ENCODE measurements at regions not wholly inside any gene's neighbourhood (a gene's known extent, or its start where the extent isn't known, plus 50 kb on each side); places are given as distances from the start of the nearest gene placed in this dataset.

DNA sequence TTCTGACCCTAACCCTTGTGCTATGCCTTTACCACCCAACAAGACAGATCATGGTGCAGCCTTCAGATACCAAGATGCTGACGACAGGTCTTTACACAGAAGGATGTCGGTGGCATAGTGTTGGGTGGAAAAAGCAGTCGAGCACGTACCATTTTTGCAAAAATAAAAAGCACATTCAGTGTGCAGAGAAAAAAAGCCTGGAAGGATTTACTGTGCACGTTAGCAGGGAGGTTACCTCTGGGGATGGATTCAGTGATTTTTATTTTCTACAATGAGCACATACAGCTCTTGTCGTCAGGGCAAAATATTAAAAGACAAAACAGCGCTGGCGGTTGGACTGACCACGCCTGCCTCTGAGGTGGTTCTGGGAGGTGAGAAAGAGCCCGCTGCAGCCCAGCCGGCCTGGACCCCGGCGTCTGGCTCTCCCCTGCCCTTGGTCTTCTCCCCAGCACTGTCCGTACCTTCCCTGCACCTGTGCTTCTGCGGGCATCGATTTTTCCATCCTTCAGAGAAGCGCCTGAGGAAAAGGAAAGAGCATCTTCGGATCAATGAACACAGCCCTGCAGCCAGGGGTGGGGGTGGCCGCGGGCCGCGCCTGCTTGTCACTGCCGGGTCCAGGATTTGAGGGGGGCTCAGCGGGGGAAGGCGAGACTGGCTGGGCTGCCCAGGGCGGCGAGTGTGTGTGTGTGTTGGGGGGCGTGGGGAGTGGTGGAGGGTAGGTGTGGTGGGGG lies 200.0 kb upstream of the IER5L start:
- no peak for DNase-seq

DNA sequence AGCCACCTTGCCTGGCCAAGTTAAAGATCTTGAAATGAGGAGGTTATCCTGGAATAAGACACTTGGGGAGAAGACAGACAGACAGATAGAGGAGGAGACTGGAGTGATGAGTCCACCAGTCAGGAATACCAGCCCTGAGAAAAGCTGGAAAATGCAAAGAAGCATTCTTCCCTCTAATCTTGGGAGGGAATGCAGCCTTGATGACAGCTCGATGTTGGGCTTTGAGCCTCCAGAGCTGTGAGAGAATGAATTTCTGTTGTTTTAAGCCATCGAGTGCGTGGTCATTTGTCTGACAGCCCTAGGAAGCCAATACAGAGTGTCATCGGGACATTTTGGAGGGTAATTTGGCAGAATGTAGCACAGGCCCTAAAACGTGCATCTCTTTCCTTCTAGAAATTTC lies 199.1 kb upstream of the IER5L start:
- no peak for DNase-seq

DNA sequence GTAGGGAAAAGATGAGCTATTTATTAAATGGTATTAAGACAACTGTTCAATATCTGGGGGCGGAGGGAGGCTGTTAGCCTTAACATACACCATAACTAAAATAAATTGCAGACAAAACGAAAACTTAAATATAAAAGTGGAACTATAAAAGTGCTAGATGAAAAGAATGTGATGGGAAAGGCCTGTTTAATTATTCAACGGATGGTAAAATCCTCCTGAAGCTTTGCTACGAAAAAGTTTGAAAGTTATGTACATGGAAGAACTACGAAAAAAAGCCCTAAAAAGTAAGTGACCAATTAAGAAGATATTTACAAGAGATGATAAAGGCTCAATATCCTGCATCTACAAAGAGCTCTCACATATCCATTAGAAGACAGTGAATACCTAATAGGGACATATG lies 197.8 kb upstream of the IER5L start:
- DNase-seq, result no peak

DNA sequence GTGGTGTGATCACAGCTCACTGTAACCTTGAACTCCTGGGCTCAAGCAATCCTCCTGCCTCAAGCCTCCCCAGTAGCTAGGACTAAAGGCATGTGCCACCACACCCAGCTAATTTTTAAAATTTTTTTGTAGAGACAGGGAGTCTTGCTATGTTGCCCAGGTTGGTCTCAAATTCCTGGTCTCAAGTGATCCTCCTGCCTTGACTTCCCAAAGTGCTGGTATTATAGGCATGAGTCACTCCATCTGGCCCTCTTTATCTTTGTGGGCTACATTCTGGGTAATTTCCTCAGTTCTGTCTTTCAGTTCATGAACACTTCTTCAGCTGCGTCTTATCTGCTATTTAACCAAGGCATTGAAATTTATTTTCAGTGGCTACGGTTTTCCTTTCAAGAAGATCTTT lies 196.6 kb upstream of the IER5L start:
- no peak for DNase-seq

DNA sequence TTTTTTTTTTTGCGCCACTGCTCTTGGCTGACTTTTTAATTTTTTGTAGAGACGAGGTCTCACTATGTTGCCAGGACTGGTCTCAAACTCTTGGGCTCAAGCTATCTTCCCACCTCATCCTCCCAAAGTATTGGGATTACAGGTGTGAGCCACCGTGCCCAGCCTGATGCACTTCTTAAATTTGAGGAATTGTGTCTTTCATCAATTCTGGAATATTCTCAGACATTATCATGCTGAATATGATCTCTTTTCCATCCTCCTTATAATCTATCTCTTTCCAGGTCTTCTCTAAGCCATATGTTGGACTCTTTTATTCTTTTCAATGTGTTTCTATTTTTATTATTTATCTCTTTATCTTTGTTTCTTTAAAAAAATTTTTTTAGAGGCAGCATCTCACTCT lies 196.2 kb upstream of the IER5L start:
- no peak for DNase-seq

DNA sequence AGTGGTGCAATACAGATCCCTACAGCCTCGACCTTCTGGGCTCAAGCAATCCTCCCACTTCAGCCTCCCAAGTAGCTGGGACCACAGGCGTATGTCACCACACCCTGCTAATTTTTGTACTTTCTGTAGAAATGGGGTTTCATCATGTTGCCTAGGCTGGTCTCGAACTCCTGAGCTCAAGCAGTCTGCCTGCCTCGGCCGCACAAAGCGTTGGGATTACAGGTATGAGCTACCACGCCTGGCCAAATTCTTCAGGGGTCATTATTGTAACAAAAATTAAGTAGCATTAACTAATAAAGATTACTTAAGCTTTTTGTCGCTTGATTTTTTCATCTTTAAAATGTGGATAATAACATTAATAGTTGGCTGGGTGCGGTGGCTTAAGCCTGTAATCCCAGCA lies 195.3 kb upstream of the IER5L start:
- DNase-seq, result no peak

DNA sequence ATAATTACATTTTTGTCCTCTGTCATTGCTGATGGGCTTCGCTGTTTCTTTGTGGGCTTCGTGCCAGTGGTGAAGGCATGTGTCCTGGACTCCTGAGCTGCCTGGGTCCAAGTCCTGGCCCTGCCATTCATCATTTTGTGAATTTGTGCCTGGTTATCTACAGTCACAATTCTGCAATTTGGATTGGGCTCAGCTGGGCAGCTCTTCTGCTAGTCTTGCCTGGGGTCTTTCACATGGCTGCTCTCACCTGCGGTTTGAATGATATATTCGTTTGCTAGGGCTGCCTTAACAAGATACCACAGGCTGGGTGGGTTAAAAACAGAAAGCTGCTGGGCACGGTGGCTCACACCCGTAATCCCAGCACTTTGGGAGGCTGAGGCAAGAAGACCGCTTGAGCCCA lies 192.7 kb upstream of the IER5L start:
- DNase-seq, result no peak

DNA sequence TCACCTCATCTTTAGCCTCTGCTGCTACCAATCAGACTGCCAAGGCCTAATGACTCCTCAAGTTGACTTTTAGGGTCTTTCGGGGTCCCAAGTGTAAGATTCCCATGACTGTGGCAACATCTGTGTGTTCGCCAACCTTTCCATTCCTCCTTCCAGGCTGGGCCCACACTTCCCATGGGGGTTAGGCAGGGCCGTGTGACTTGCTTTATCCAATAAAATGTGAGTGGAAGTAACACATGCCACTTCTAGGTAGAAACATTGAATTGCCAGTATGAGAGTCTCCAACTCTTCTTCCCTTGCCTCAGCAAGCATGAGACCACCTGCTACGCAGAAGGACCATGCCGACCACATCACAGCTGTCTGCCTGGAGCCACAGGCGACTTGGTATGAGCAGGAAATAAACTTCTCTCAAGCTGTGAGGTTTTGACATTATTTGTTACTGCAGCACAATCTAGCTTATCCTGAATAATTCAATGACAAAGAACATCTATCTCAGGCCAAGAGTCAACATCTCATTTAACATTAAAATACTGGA lies 190.4 kb upstream of the IER5L start:
- no peak for DNase-seq

DNA sequence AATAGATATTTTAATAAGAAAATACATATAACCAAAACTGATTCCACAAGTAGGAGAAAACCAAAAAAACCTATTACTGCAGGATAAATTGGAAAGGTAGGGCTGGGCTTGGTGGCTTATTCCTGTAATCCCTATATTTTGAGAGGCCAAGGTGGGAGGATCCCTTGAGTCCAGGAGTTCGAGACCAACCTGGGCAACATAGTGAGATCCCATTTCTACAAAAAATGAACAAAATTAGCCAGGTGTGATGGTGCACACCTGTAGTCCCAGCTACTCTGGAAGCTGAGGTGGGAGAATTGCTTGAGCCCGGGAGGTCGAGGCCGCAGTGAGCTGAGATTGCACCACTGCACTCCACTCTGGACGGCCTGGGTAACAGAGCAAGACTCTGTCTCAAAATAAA lies 189.2 kb upstream of the IER5L start:
- no peak for DNase-seq

DNA sequence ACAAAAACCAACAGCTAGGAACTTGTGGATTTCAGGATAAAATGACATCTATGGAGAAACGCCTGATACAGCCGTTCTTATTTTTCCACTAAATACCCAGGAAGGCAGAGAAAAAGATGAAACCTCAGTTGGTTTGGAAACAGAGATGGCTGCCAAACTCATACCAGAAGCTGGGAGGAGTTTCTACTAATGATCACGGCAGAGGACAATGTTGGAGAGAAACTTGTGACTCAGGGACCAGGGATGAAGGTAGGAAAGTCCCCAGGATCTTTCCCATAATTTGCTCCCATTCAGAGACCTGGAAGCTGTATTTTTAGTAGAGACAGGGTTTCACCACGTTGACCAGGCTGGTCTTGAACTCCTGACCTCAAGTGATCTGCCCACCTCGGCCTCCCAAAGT lies 187.1 kb upstream of the IER5L start:
- no peak for DNase-seq

DNA sequence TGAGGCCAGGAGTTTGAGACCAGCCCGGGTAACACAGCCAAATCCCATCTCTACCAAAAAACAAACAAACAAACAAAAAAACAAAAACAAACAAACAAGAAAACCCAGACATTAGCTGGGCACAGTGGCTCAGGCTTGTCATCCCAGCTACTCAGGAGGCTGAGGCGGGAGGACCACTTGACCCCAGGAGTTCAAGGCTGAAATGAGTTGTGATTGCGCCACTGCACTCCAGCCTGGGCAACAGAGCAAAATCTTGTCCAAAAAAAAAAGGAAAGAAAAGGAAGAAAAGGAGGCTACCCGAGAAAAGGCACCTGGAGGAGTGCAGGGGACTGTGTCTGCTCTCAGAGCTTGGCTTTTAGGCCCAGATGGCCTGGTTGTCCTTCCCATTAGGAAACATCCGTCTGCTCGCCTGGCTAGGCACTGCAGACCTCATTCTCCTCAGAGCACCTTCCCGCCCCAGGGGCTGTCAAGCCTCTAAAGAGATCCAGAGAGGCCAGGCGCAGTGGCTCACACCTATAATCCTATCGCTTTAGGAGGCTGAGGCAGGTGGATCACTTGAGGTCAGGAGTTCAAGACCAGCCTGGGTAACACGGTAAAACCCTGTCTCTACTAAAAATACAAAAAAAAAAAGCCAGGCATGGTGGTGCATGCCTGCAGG lies 185.3 kb upstream of the IER5L start:
- no peak for DNase-seq

DNA sequence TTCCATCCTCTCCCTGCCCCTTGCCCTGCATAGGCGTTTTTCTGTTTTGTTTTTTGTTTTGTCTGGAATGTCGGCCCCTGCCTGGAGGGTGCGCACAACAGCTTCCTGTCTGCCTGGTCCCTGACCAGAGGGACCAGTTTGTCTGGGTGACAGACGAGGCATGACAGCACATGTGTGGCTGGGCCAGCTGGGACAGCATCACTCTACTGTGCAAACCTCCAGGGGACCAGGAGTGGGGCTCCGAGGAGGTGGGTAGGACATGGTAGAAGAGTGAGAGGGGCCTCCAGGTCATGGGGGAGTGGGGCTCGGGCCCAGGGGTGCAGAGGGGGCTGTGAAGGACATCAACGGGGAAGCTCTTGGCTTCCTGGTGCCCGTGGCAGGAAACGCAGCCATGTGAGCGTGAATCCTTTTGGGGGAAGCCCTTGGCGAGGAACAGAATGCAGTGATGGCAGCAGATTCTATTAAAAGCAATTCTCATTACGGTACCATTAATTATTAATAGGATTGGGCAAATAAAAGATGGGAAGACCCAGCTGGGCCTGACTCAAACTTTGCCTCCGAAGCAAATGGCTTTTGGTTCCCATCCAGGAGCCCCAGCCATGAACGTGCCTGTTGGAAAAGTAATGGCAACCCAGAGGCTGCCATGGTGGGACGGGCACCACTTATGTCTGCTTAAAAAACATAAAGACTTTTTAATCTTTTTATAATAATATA lies 184.4 kb upstream of the IER5L start:
- DNase-seq, result no peak

DNA sequence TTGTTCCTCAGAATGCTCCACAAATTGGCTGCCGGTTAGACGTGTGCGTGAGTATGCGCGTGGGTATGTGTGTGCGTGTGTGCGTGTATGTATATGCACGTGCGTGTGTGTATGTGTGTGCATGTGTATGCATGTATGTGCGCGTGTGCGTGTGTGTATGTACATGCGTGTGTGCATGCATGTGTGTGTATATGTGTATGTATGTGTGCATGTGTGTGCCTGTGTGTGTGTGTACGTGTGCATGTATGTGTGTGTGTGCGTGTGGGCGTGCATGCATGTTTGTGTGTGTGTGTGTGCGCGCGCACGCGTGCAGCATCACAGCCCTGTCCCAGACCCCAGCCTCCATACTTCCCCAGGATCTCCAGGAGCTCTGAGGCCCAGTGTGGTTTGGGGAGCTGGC lies 183.1 kb upstream of the IER5L start:
- DNase-seq, result no peak

DNA sequence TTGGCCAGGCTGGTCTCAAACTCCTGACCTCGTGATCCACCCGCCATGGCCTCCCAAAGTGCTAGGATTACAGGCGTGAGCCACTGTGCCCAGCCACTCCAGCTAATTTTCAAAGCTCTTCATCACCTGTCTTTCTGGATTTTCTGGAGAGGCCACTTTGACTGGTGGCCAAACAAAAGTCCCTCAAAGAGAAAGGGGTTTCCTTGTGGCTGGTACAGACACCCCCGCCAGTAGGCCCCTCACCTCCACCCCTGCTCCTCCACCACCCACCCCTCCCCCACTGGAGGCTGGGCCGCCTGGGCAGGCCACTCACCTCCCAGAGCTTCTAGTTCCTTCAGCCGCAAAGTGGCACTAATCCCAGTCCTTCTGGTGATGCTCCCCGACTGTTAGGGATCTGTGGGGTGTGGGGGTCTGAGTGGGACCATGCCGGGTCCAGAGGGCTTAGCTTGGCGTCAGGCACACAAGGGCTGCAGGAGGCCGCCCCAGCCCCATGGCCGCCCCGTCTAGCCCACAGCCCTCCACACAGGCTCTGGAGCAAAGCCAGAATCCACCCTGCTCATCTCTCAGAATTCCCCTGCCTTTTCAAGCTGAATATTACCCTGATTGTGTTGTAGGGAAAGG lies 182.0 kb upstream of the IER5L start:
- DNase-seq, result no peak

DNA sequence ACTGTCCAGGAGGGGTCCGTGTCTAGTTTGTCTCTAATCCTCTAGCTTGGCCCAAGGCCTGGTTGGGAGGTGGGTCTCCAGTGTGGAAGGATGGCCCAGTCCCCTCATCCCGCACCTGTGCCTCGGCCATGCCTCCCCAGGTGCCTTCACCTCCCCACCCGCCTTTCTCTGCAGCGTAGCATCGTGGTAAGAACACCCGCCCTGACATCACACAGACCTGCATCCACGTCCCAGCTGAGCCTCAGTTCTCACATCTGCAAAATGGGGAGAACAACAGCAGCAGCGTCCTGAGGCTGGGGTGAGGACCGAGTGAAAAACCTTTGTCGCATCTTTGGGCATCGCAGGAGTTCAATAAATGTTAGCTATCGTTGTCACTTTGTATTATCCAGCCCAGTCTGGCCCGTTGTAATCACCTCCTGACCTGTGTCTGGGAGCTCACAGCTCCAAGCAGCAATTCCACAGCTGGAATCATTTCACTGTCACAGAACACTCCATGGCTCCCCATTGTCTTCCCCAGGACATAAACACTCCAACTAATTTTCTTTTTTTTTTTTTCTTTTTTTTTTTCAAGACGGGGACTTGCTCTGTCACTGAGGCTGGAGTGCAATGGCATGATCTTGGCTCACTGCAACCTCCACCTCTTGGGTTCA lies 181.2 kb upstream of the IER5L start:
- DNase-seq, result no peak

DNA sequence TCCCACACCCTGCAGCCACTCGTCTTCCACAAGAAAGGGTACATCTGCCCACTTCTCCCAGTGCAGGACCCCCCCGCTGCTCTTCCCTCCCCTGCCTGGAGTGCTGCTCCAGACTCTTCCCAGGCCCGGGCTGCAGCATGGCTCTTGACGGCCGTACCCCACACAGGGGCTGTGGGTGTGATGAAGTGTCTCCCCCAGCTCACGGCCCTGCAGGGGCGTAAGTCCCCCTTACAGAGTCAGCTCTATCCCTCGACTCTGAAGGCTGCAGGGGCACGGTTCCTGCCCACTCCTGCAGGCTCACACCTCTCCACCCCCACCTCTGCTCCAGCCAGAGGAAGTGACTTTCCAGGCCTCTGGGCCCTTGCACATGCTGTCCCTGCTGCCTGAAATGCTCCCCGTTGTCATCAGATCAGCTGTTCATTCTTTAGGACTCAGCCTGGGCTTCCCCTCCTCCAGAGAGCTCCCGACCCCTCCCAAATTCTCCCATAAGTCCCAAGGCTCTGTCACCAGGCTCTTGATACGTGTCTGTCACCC lies 180.6 kb upstream of the IER5L start:
- no peak for DNase-seq

DNA sequence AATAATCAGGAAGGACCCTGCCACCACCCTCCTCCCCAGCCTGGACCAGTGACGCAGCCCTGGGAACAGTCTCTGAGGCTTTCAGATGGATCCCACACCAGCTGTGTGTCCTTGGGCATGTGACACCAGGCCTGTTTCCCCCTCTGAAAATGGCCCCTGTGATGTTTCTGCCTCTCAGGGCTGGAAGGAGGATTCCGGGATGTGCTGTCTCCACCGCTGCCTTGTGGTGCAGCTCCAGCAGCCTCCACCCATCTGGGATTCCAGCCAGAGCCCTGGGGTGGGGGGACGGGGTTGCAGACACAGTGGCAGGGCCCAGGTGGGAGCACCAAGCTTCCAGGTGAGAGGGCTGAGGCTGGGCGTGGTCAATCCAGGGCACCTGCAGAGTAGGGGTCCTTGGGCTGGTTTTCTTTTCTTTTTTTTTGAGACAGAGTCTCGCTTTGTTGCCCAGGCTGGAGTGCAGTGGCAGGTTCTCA lies 179.7 kb upstream of the IER5L start:
- DNase-seq, result no peak

DNA sequence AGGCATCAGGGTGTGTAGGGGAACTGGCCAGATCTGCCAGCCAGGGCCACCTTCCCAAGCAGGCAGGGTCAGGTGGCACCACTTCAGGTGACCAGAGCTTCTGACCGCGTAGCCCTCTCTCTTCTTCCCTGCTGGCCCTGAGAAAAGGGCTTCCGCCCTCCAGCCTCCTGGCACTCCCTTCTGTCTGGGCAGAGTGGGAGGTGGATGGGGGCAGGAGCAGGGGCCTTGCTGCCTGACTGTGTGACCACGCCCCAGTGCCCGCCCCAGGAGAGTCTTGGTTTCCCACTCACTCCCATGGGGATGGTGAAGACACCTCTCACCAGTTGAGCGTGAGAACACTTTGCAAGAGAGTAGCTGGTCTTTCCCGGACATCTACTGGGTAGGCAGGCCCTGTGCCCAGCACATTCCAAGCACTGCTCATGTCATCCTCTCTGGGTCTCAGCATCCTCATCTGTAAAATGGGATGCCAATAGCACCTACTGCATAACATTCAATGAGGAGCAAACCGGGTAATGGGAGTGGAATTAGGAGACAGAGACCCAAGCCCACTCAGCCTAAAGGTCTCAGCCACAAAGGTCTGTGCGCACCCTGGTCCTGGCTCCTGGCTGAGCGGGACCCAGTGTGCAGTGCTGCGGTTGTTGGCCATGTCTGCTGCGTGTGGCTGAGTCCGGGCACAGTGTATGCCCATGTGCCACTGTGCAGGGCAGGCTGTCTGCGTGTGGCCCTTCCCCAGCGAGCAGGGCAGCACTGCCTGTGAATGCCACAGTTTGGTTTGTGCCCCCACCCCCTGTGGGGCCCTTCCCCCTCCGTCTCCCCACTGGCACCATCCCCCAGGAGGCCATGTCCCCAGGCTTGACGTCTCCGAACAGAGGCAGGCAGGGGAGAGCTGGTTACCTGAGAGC lies 179.1 kb upstream of the IER5L start:
- no peak for DNase-seq

DNA sequence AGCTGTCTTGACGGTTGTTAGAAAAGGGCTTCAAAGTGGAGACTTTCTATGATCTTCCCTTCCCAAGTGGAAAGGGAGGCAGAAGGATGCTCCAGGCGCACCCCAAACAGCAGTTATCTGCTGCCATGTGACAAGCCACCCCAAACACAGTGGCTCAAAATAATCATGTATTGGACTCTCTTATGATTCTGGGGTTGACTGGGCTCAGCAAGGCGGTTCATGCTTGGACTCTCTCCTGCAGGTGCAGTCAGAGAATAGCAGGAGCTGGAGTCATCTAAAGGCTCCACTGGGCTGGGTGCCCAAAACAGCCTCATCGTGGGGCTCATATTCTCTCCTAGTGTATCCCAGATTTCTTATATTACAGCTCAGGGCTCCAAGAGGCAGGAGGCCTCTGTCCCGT lies 177.6 kb upstream of the IER5L start:
- no peak for DNase-seq

DNA sequence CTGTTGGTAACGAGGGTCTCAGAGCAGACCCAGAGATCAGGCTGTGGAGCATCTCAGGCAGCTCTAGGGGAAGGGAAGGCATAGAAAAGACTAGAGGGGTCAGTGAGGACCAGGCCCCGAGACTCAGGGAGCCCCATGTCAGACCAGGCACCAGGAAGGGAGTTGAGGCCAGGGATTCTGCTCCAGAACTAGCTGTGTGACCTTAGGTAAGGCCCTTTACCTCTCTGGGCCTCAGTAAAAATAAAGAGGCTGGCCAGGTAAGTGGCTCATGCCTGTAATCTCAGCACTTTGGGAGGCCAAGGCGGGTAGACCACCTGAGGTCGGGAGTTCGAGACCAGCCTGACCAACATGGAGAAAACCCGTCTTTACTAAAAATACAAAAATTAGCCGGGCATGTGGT lies 176.4 kb upstream of the IER5L start:
- DNase-seq, result no peak

DNA sequence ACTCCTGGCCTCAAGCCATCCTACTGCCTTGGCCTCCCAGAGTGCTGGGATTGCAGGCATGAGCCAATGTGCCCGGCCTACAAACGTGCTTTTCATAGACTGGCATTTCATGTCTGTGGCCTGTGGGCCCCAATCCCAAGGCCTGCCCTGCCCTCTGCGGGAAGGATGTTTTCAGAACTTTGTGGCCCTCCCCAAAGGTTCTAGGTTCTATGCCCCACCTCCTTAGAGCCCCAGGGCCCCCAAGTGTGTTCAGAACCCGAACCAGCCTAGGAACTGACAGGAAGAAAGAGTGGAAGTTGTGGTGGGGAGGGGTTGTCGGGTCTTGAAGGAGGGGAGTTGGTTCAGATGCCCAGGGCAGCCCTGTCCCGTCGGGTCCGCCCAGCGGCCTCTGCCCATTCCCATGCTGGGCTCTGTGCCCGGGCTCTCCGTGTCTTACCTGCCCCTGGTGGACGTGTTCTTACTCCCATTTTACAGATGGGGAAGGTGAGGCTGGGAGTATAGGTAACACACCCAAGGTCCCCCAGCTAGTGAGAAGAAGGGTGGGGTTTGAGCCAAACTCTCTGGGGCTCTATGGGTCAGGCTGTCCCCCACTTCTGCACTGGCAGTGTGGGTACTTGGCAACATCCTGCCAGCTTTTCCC lies 175.8 kb upstream of the IER5L start:
- DNase-seq, result no peak
